OCI-LY7 (cell line): ENCODE measurements at regions not wholly inside any gene's neighbourhood (a gene's known extent, or its start where the extent isn't known, plus 50 kb on each side); places are given as distances from the start of the nearest gene placed in this dataset.

ENCODE experiments used
- BruUV-seq: library from RNA; stranded (reverse); fragments of 400-500 nt; replicated peaks from 2 replicates; lab custom pipeline; 2021; lab: Mats Ljungman, UMichigan
- CTCF ChIA-PET: fragments of 300-600 bp; sonication (Branson Sonifier 250); formaldehyde crosslinking; loops from one replicate; lab custom pipeline; 2022; ENCODE audit warnings: antibody characterized with exemption; ENCODE audit not compliant: unreplicated experiment; lab: Charles Lee
- POLR2A ChIA-PET: fragments of 300-600 bp; sonication (Branson Sonifier 250); formaldehyde crosslinking; loops from one replicate; lab custom pipeline; 2022; ENCODE audit warnings: antibody characterized with exemption; lab: Charles Lee
- DNase-seq: peaks from one replicate; pipeline ENCODE4 v3.0.0-alpha.2; 2015; ENCODE audit warnings: low spot score
- H2AFZ ChIP-seq: fragments of 200-600 bp; sonication (generic), shearing (Covaris generic); 2 replicates; pipeline ENCODE4 v1.6.1; 2014; ENCODE audit warnings: mild to moderate bottlenecking, antibody characterized with exemption, low read length, moderate library complexity
- H3K27ac ChIP-seq: fragments of 200-600 bp; sonication (generic); 2 replicates; pipeline ENCODE4 v1.5.1; 2014; ENCODE audit warnings: mixed run types, low read depth, mild to moderate bottlenecking, moderate library complexity, low read length, inconsistent platforms; ENCODE audit not compliant: poor library complexity, severe bottlenecking
- H3K36me3 ChIP-seq: fragments of 200-600 bp; sonication (generic); 2 replicates; pipeline ENCODE4 v1.6.1; 2014; ENCODE audit warnings: mild to moderate bottlenecking, antibody characterized with exemption, low read length, moderate library complexity, mixed read lengths; ENCODE audit not compliant: insufficient read depth
- H3K4me1 ChIP-seq: fragments of 200-600 bp; sonication (generic); 2 replicates; pipeline ENCODE4 v1.5.1; 2014; ENCODE audit warnings: mild to moderate bottlenecking, low read length; ENCODE audit not compliant: insufficient read depth, poor library complexity, severe bottlenecking
- H3K4me2 ChIP-seq: fragments of 200-600 bp; sonication (generic); 2 replicates; pipeline ENCODE4 v1.6.1; 2014; ENCODE audit warnings: mild to moderate bottlenecking, low read length
- H3K4me3 ChIP-seq: fragments of 200-600 bp; sonication (generic); 2 replicates; pipeline ENCODE4 v1.5.1; 2014; ENCODE audit warnings: mild to moderate bottlenecking, low read depth, low read length; ENCODE audit not compliant: poor library complexity, severe bottlenecking
- H3K79me2 ChIP-seq: fragments of 200-600 bp; sonication (generic); 2 replicates; pipeline ENCODE4 v1.6.1; 2016; ENCODE audit warnings: low read depth, mild to moderate bottlenecking, low read length, moderate library complexity, mixed read lengths; ENCODE audit not compliant: insufficient read depth
- H3K9me2 ChIP-seq: fragments of 200-600 bp; sonication (generic); 2 replicates; pipeline ENCODE4 v1.6.1; 2016; ENCODE audit warnings: mild to moderate bottlenecking, low read length, mixed read lengths; ENCODE audit not compliant: insufficient read depth
- H3K9me3 ChIP-seq: fragments of 200-600 bp; sonication (generic); 2 replicates; pipeline ENCODE4 v1.6.1; 2014; ENCODE audit warnings: mild to moderate bottlenecking, mixed run types, low read length, mixed read lengths
- H4K20me1 ChIP-seq: fragments of 200-600 bp; sonication (generic); 2 replicates; pipeline ENCODE4 v1.6.1; 2014; ENCODE audit warnings: mild to moderate bottlenecking, antibody characterized with exemption, low read length, moderate library complexity, mixed read lengths; ENCODE audit not compliant: insufficient read depth
- EZH2phosphoT487 ChIP-seq: fragments of 200-600 bp; sonication (generic); IDR thresholded peaks from 2 replicates; pipeline ENCODE4 v1.6.1; 2018; ENCODE audit warnings: low read depth, borderline replicate concordance, mild to moderate bottlenecking, mixed run types, antibody characterized with exemption, low read length, moderate library complexity, mixed read lengths
- intact Hi-C: fragments of 100-400 bp; cut with micrococcal nuclease; formaldehyde crosslinking; loops from one replicate; pipeline ENCODE4 v1.10.0; 2022; ENCODE audit not compliant: unreplicated experiment
- TF ChIP-seq, protein P1 (sequence below): fragments of 200-600 bp; sonication (generic); conservative IDR thresholded peaks from 2 replicates; pipeline ENCODE4 v1.5.1; 2014; ENCODE audit warnings: mild to moderate bottlenecking, antibody characterized with exemption, low read length, moderate library complexity, mixed read lengths

DNA sequence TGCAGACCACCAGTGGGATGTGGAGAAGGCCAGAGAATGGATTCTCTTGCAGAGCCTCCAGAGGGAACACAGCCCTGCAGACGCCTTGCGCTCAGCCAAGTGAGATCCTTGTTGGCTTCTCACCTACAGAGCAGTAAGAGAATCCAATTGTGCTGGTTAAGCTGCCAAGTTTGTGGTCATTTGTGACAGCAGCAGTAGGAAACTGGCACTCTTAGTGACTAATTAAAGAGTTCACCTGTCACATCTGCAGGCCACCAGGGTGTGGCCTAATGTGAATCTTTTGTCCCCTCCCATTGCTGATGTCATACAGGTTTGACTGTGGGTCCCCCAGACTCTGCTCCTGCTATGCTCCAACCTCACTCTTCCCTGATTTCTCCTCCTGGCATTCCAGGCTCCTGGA is 235.9 kb downstream of the TFCP2L1 start:
- Histone ChIP-seq H3K36me3 (no peaks in the 10 kb centered on the region), H3K9me2 (no peaks in the 10 kb centered on the region), H2AFZ (no peak overlapping the region), H4K20me1 (no peaks in the 10 kb centered on the region), H3K27ac (no peak overlapping the region), H3K4me2 (no peak overlapping the region), H3K9me3 (peaks cover 9% of the 10 kb centered on the region; the same call in 1 of the 2 replicates), H3K79me2 (no peaks in the 10 kb centered on the region), H3K4me3 (no peak overlapping the region), H3K4me1 (peaks cover 18% of the 10 kb centered on the region)
- POLR2A ChIA-PET, result no interaction called here
- no peak for DNase-seq
- CTCF ChIA-PET, result no interaction called here
- no peak for TF ChIP-seq EZH2phosphoT487
- BruUV-seq, result no TSS peak
- intact Hi-C loops, result no loop called here

GRCh38 chr2:121049950-121050585 is 234.9 kb downstream of the TFCP2L1 start:
- H3K4me1 ChIP-seq, result peaks cover 18% of the 10 kb centered on the region
- H3K4me2 ChIP-seq, result no peak overlapping the region
- H3K9me2 ChIP-seq, result no peaks in the 10 kb centered on the region
- H3K27ac ChIP-seq, result no peak overlapping the region
- H4K20me1 ChIP-seq, result no peaks in the 10 kb centered on the region
- no peaks in the 10 kb centered on the region for H3K36me3 ChIP-seq
- no peak for TF ChIP-seq EZH2phosphoT487
- TF ChIP-seq, protein P1, sequence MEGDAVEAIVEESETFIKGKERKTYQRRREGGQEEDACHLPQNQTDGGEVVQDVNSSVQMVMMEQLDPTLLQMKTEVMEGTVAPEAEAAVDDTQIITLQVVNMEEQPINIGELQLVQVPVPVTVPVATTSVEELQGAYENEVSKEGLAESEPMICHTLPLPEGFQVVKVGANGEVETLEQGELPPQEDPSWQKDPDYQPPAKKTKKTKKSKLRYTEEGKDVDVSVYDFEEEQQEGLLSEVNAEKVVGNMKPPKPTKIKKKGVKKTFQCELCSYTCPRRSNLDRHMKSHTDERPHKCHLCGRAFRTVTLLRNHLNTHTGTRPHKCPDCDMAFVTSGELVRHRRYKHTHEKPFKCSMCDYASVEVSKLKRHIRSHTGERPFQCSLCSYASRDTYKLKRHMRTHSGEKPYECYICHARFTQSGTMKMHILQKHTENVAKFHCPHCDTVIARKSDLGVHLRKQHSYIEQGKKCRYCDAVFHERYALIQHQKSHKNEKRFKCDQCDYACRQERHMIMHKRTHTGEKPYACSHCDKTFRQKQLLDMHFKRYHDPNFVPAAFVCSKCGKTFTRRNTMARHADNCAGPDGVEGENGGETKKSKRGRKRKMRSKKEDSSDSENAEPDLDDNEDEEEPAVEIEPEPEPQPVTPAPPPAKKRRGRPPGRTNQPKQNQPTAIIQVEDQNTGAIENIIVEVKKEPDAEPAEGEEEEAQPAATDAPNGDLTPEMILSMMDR, result no peak
- H3K9me3 ChIP-seq, result peaks cover 9% of the 10 kb centered on the region; the same call in 1 of the 2 replicates
- no TSS peak for BruUV-seq
- POLR2A ChIA-PET, result interaction anchor here (0.9 to 1.1 kb wide), 2 partner anchors 10 to 105 kb away, joined by 3 read pairs; no protein-coding TSS in a partner anchor
- CTCF ChIA-PET, result no interaction called here
- no peak for DNase-seq
- H3K79me2 ChIP-seq, result no peaks in the 10 kb centered on the region
- intact Hi-C loops, result no loop called here
- H3K4me3 ChIP-seq, result no peak overlapping the region
- H2AFZ ChIP-seq, result no peak overlapping the region

DNA sequence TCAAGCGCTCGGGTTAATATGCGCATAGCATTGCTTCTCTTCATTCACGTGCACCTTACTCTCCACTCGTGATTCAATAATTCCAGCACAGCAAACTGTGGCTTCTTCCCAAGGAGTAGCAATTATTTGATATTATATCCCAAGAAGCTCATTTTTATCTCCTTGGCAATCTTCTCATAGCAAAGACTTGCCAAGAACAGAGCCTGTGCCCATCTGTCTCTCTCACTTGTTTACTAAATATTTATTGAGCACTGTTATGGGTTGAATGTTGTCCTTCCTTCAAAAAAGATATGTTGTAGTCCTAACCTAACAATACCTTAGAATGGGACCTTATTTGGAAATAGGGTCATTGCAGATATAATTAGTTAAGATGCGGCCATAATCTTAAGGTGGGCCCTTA is 233.7 kb downstream of the TFCP2L1 start:
- no peak overlapping the region for H3K4me3 ChIP-seq
- H3K9me3 ChIP-seq, result peaks cover 9% of the 10 kb centered on the region; the same call in 1 of the 2 replicates
- ChIA-PET POLR2A (interaction anchor here (0.9 to 1.1 kb wide), 2 partner anchors 12 to 106 kb away, joined by 3 read pairs; no protein-coding TSS in a partner anchor), CTCF (no interaction called here)
- BruUV-seq, result no TSS peak
- no peak for DNase-seq
- H3K36me3 ChIP-seq, result no peaks in the 10 kb centered on the region
- H4K20me1 ChIP-seq, result no peaks in the 10 kb centered on the region
- H3K4me1 ChIP-seq, result peaks cover 18% of the 10 kb centered on the region
- intact Hi-C loops, result no loop called here
- TF ChIP-seq EZH2phosphoT487, result no peak
- TF ChIP-seq, protein P1, result no peak
- no peak overlapping the region for H3K4me2 ChIP-seq
- no peak overlapping the region for H2AFZ ChIP-seq
- no peaks in the 10 kb centered on the region for H3K9me2 ChIP-seq
- no peak overlapping the region for H3K27ac ChIP-seq
- no peaks in the 10 kb centered on the region for H3K79me2 ChIP-seq
